Trophoblast cell (in vitro differentiated cells and primary cell): ENCODE measurements at regions not wholly inside any gene's neighbourhood (a gene's known extent, or its start where the extent isn't known, plus 50 kb on each side); places are given as distances from the start of the nearest gene placed in this dataset.
"Not testable (repeated sequence)": the region's sequence is repeated elsewhere in the genome, so short reads cannot be mapped to it uniquely, and the experiment has no call there.

Experiments used
- DNase-seq, 2 donors: peaks; one replicate each; pipeline ENCODE4 v3.0.0-alpha.2; 2016
- H2AFZ ChIP-seq: 2 replicates; pipeline ENCODE4 v1.6.1; 2013; ENCODE audit warnings: low read length, moderate library complexity, mild to moderate bottlenecking; ENCODE audit not compliant: insufficient read depth, poor library complexity
- H2AK5ac ChIP-seq: 2 replicates; pipeline ENCODE4 v1.6.1; 2013; ENCODE audit warnings: mild to moderate bottlenecking, low read length
- H2BK120ac ChIP-seq: 2 replicates; pipeline ENCODE4 v1.6.1; 2013; ENCODE audit warnings: low read length, mild to moderate bottlenecking, moderate library complexity; ENCODE audit not compliant: insufficient read depth, poor library complexity
- H2BK12ac ChIP-seq: 2 replicates; pipeline ENCODE4 v1.6.1; 2013; ENCODE audit warnings: mild to moderate bottlenecking, low read length, moderate library complexity
- H2BK5ac ChIP-seq: 2 replicates; pipeline ENCODE4 v1.6.1; 2013; ENCODE audit warnings: low read length, low read depth, moderate library complexity, mild to moderate bottlenecking; ENCODE audit not compliant: poor library complexity
- H3K14ac ChIP-seq: 2 replicates; pipeline ENCODE4 v1.6.1; 2013; ENCODE audit warnings: mild to moderate bottlenecking, low read length
- H3K18ac ChIP-seq: 2 replicates; pipeline ENCODE4 v1.6.1; 2013; ENCODE audit warnings: mild to moderate bottlenecking, low read length
- H3K23ac ChIP-seq: 2 replicates; pipeline ENCODE4 v1.6.1; 2013; ENCODE audit warnings: low read length
- H3K27ac ChIP-seq: 2 replicates; pipeline ENCODE4 v1.5.1; 2013; ENCODE audit warnings: low read depth, mild to moderate bottlenecking, inconsistent platforms, low read length, moderate library complexity
- H3K27me3 ChIP-seq: 2 replicates; pipeline ENCODE4 v1.6.1; 2013; ENCODE audit warnings: inconsistent platforms, mild to moderate bottlenecking, low read length, moderate library complexity; ENCODE audit not compliant: insufficient read depth
- H3K36me3 ChIP-seq, 2 experiments: 1 replicate in 1 of 2; 2 replicates in 1 of 2; pipeline ENCODE4 v1.6.1; 2013; ENCODE audit warnings: low read length in 2 of 2, mild to moderate bottlenecking in 2 of 2, moderate library complexity in 1 of 2; ENCODE audit not compliant: insufficient read depth in 2 of 2, control insufficient read depth in 1 of 2
- H3K4ac ChIP-seq: 2 replicates; pipeline ENCODE4 v1.6.1; 2013; ENCODE audit warnings: low read depth, mild to moderate bottlenecking, low read length, moderate library complexity
- H3K4me1 ChIP-seq, 2 experiments: 1 replicate in 1 of 2; 2 replicates in 1 of 2; pipeline ENCODE4 v1.6.1; 2013; ENCODE audit warnings: low read length in 2 of 2, mild to moderate bottlenecking in 2 of 2, moderate library complexity in 1 of 2; ENCODE audit not compliant: insufficient read depth in 2 of 2, control insufficient read depth in 1 of 2
- H3K4me2 ChIP-seq: 2 replicates; pipeline ENCODE4 v1.6.1; 2013; ENCODE audit warnings: inconsistent platforms, mild to moderate bottlenecking, low read length, moderate library complexity
- H3K4me3 ChIP-seq: 2 replicates; pipeline ENCODE4 v1.5.1; 2013; ENCODE audit warnings: mild to moderate bottlenecking, low read depth, low read length, inconsistent platforms
- H3K79me1 ChIP-seq: one replicate; pipeline ENCODE4 v1.6.1; 2013; ENCODE audit warnings: low read length
- H3K79me2 ChIP-seq: 2 replicates; pipeline ENCODE4 v1.6.1; 2013; ENCODE audit warnings: low read length, mild to moderate bottlenecking; ENCODE audit not compliant: control insufficient read depth, insufficient read depth, poor library complexity
- H3K9ac ChIP-seq: 2 replicates; pipeline ENCODE4 v1.6.1; 2013; ENCODE audit warnings: mild to moderate bottlenecking, low read length
- H3K9me3 ChIP-seq: 2 replicates; pipeline ENCODE4 v1.6.1; 2013; ENCODE audit warnings: low read depth, mild to moderate bottlenecking, control low read depth, inconsistent platforms, low read length; ENCODE audit not compliant: insufficient read depth
- H4K12ac ChIP-seq: 2 replicates; pipeline ENCODE4 v1.6.1; 2013; ENCODE audit warnings: low read depth, mild to moderate bottlenecking, low read length, moderate library complexity
- H4K8ac ChIP-seq: 2 replicates; pipeline ENCODE4 v1.6.1; 2013; ENCODE audit warnings: low read depth, mild to moderate bottlenecking, low read length, moderate library complexity
- H4K91ac ChIP-seq: one replicate; pipeline ENCODE4 v1.6.1; 2013; ENCODE audit warnings: low read depth, mild to moderate bottlenecking, low read length, moderate library complexity
- WGBS: extraction: QIAGEN DNeasy Blood & Tissue Kit; methylation state at CpG from one replicate; pipeline ENCODE4 v1.1.7; 2013; ENCODE audit warnings: missing lambda C conversion rate; ENCODE audit not compliant: insufficient read length, insufficient coverage; ENCODE audit errors: extremely low coverage; 5-methylcytosine and 5-hydroxymethylcytosine counted together

DNA sequence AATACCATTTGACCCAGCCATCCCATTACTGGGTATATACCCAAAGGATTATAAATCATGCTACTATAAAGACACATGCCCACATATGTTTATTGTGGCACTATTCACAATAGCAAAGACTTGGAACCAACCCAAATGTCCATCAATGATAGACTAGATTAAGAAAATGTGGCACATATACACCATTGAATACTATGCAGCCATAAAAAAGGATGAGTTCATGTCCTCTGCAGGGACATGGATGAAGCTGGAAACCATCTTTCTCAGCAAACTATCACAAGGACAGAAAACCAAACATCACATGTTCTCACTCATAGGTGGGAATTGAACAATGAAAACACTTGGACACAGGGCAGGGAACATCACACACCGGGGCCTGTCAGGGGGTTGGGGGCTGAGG lies 135.2 kb downstream of the ZNF608 start:
- H3K4me3 ChIP-seq, H3K27me3 ChIP-seq, H3K4me1 ChIP-seq, H3K79me1 ChIP-seq, H3K4me2 ChIP-seq, H2BK5ac ChIP-seq, H3K14ac ChIP-seq, H3K79me2 ChIP-seq, H3K36me3 ChIP-seq, H3K18ac ChIP-seq, H2AK5ac ChIP-seq, H3K23ac ChIP-seq, H2BK120ac ChIP-seq, H3K9ac ChIP-seq, H3K4ac ChIP-seq, DNase-seq, H3K27ac ChIP-seq, H4K8ac ChIP-seq, H2AFZ ChIP-seq, H3K9me3 ChIP-seq, H4K91ac ChIP-seq, H4K12ac ChIP-seq, H2BK12ac ChIP-seq: not testable (repeated sequence)
- no CpG with 5 or more reads among the region's 1 CpG for WGBS

DNA sequence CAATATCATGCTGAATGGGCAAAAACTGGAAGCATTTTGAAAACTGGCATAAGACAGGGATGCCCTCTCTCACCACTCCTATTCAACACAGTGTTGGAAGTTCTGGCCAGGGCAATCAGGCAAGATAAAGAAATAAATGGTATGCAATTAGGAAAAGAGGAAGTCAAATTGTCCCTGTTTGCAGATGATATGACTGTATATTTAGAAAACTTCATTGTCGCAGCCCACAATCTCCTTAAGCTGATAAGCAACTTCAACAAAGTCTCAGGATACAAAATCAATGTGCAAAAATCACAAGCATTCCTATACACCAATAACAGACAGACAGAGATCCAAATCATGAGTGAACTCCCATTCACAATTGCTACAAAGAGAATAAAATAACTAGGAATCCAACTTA lies 136.8 kb downstream of the ZNF608 start:
- H3K9ac ChIP-seq, H3K79me2 ChIP-seq, H3K27me3 ChIP-seq, H3K4me1 ChIP-seq, H3K23ac ChIP-seq, H3K36me3 ChIP-seq, H3K4me3 ChIP-seq, H2BK5ac ChIP-seq, H4K8ac ChIP-seq, H2AFZ ChIP-seq, H3K27ac ChIP-seq, H3K9me3 ChIP-seq, H3K4ac ChIP-seq, H4K12ac ChIP-seq, H4K91ac ChIP-seq, H2AK5ac ChIP-seq, H2BK12ac ChIP-seq, H3K14ac ChIP-seq, DNase-seq, H3K4me2 ChIP-seq, H3K79me1 ChIP-seq, H2BK120ac ChIP-seq, H3K18ac ChIP-seq: not testable (repeated sequence)
- WGBS = no CpG with 5 or more reads among the region's 1 CpG

DNA sequence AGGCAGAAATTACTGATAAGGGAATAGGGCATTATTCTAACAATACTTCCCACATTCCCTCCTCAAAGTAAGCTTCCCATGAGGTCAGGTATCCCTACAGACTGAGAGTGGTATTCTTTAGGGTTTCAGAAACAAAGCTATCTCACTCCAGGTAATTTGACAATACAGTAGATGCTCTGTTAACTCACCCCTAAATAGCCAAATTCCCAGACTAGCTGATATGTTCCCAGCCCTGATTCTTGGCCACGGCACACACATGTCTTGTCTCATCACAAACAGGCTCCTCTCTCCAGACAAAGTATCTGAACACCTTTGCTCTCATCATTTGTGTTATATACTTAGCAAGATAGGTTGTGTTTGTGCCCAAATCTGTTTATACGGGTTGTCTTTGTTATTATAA lies 139.9 kb downstream of the ZNF608 start:
- H2AFZ ChIP-seq = no peak overlapping the region
- peak overlapping the region; percentile 80 for H4K91ac ChIP-seq
- no peak overlapping the region for H4K8ac ChIP-seq
- DNase-seq = no peak
- WGBS = no CpG with 5 or more reads among the region's 2 CpGs
- peak overlapping the region; percentile 73 for H2BK5ac ChIP-seq
- H3K14ac ChIP-seq = no peak overlapping the region
- H3K18ac ChIP-seq = no peak overlapping the region
- H3K23ac ChIP-seq = no peak overlapping the region
- no peak overlapping the region for H2AK5ac ChIP-seq
- no peak overlapping the region for H3K4me3 ChIP-seq
- H3K79me1 ChIP-seq = peaks cover 14% of the 10 kb centered on the region
- peak overlapping the region; percentile 80 for H2BK12ac ChIP-seq
- H4K12ac ChIP-seq = no peak overlapping the region
- H3K9ac ChIP-seq = no peak overlapping the region
- H2BK120ac ChIP-seq = peak overlapping the region; percentile 33
- H3K4me1 ChIP-seq = peaks cover 3 to 5% of the 10 kb centered on the region in 2 experiments
- H3K9me3 ChIP-seq = no peaks in the 10 kb centered on the region
- H3K27ac ChIP-seq = peak overlapping the region; percentile 47
- H3K36me3 ChIP-seq = no peaks in the 10 kb centered on the region
- no peaks in the 10 kb centered on the region for H3K27me3 ChIP-seq
- no peak overlapping the region for H3K4ac ChIP-seq
- H3K79me2 ChIP-seq = no peaks in the 10 kb centered on the region
- H3K4me2 ChIP-seq = no peak overlapping the region

DNA sequence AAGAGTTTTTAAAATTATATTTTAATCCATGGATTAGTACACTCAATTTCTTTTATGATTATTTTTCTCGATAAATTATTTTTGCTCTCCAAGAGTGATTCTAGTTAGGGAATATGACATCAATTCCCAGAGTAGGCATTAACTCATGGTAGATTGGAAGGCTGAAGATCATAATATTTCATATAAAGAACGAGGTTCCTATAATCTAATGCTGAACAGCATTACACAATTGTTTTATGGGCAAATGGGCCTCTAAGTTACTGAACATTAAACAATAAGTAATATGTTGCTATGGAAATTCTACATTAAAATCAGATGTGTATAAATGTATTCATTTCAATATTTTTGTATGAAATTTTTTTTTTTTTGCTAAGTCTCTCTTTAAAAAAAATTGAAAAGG lies 140.3 kb downstream of the ZNF608 start:
- no peak overlapping the region for H3K18ac ChIP-seq
- H3K36me3 ChIP-seq = no peaks in the 10 kb centered on the region
- H3K79me1 ChIP-seq = peaks cover 15% of the 10 kb centered on the region
- no peak overlapping the region for H2AK5ac ChIP-seq
- no peak overlapping the region for H3K4ac ChIP-seq
- H2BK5ac ChIP-seq = peak overlapping the region; percentile 84
- no peak overlapping the region for H2AFZ ChIP-seq
- no CpG with 5 or more reads among the region's 2 CpGs for WGBS
- no peak for DNase-seq
- no peaks in the 10 kb centered on the region for H3K27me3 ChIP-seq
- no peak overlapping the region for H4K8ac ChIP-seq
- H2BK120ac ChIP-seq = no peak overlapping the region
- peaks cover 3 to 5% of the 10 kb centered on the region in 2 experiments for H3K4me1 ChIP-seq
- no peak overlapping the region for H2BK12ac ChIP-seq
- H3K23ac ChIP-seq = no peak overlapping the region
- no peak overlapping the region for H3K4me2 ChIP-seq
- no peak overlapping the region for H3K9ac ChIP-seq
- no peaks in the 10 kb centered on the region for H3K9me3 ChIP-seq
- no peak overlapping the region for H3K14ac ChIP-seq
- no peaks in the 10 kb centered on the region for H3K79me2 ChIP-seq
- H3K27ac ChIP-seq = peak overlapping the region; percentile 95
- H4K91ac ChIP-seq = peak overlapping the region; percentile 76
- no peak overlapping the region for H4K12ac ChIP-seq
- no peak overlapping the region for H3K4me3 ChIP-seq
